ENCODE measurements at regions not wholly inside any gene's neighbourhood (a gene's known extent, or its start where the extent isn't known, plus 50 kb on each side); places are given as distances from the start of the nearest gene placed in this dataset.

DNA sequence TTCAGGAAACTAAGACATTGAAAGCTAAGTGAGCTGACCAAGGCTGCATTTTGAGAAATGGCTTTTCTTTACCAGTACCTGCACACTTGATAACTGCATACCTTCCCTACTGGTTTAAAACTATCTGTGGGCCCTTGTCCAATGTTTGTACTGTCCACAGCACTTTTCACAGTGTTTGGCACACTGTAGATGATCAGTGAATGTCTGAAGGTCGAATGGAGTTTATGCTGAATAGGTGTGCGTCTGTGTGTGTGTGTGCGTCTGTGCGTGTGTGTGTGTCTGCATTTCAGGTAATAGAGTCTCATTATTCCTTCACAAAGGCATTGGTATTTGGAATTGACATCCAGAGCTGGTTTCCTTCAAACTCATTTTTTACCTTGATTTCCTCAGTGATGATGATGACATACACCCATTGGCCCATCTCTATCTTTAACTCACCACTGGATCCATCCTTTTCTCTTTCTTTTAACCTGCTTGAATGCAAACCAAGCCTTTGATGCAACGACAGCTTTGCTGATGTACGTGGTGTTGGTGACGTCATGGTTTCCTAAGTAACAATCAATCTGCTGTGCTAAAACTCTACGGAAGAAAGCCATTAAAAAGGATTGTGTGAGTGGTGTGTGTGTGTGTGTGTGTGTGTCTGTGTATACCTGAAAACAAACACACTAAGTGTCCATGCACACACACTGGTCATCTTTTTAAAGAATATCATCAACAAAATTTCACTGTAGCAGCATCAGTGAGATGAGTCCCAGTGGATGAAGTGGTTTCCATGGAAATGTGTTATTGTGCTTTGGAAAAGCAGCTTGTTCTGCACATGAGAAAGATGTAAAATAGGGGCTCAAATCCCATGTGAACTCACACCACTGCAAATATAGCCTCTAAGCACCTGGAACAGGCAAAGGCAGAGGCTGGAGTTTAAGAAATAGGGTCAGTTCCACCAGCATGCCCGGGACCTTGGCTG, 490.2 kb upstream of the B3GAT1 start:
- H3K4me3 ChIP-seq (ENCODE audit: low read depth, low read length) = no peak overlapping the region
- TF ChIP-seq, protein P1, sequence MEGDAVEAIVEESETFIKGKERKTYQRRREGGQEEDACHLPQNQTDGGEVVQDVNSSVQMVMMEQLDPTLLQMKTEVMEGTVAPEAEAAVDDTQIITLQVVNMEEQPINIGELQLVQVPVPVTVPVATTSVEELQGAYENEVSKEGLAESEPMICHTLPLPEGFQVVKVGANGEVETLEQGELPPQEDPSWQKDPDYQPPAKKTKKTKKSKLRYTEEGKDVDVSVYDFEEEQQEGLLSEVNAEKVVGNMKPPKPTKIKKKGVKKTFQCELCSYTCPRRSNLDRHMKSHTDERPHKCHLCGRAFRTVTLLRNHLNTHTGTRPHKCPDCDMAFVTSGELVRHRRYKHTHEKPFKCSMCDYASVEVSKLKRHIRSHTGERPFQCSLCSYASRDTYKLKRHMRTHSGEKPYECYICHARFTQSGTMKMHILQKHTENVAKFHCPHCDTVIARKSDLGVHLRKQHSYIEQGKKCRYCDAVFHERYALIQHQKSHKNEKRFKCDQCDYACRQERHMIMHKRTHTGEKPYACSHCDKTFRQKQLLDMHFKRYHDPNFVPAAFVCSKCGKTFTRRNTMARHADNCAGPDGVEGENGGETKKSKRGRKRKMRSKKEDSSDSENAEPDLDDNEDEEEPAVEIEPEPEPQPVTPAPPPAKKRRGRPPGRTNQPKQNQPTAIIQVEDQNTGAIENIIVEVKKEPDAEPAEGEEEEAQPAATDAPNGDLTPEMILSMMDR (IDR thresholded peaks at IDR 0.05; ENCODE audit: low read depth, low read length) = no peak
- TF ChIP-seq POLR2A (IDR thresholded peaks at IDR 0.05; ENCODE audit: extremely low read depth, insufficient read length) (no peak), MYC (IDR thresholded peaks at IDR 0.05; ENCODE audit: low read depth, low read length) (no peak)
- TF ChIP-seq, protein P2, sequence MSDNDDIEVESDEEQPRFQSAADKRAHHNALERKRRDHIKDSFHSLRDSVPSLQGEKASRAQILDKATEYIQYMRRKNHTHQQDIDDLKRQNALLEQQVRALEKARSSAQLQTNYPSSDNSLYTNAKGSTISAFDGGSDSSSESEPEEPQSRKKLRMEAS (IDR thresholded peaks at IDR 0.05; ENCODE audit: low read depth, low read length) = no peak
- DNase-seq (ENCODE audit: low read depth) = no peak

DNA sequence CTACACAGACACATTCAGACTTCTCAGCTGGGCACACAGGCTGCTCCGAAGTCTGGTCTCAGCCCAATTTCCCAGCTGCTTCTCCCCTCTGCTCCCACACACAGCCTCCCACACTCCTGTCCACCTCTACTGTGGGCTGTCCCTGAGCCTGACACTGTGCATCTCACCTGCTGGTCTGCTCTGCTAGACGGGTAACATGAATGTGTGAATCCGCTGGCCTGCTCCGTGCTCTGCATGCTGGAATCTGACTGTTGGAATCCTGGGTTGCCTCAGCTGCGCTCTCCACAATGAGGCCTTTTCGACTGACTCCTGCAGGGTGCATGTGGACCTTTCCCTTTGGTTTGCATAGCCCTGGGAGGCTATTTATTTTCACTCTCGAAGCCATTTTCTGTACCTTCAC, 489.5 kb upstream of the B3GAT1 start:
- TF ChIP-seq, protein P1 (IDR thresholded peaks at IDR 0.05; ENCODE audit: low read depth, low read length) = no peak
- TF ChIP-seq POLR2A (IDR thresholded peaks at IDR 0.05; ENCODE audit: extremely low read depth, insufficient read length) = no peak
- TF ChIP-seq MYC (IDR thresholded peaks at IDR 0.05; ENCODE audit: low read depth, low read length) = no peak
- TF ChIP-seq, protein P2 (IDR thresholded peaks at IDR 0.05; ENCODE audit: low read depth, low read length) = no peak
- H3K4me3 ChIP-seq (ENCODE audit: low read depth, low read length) = no peak overlapping the region
- DNase-seq (ENCODE audit: low read depth) = no peak

DNA sequence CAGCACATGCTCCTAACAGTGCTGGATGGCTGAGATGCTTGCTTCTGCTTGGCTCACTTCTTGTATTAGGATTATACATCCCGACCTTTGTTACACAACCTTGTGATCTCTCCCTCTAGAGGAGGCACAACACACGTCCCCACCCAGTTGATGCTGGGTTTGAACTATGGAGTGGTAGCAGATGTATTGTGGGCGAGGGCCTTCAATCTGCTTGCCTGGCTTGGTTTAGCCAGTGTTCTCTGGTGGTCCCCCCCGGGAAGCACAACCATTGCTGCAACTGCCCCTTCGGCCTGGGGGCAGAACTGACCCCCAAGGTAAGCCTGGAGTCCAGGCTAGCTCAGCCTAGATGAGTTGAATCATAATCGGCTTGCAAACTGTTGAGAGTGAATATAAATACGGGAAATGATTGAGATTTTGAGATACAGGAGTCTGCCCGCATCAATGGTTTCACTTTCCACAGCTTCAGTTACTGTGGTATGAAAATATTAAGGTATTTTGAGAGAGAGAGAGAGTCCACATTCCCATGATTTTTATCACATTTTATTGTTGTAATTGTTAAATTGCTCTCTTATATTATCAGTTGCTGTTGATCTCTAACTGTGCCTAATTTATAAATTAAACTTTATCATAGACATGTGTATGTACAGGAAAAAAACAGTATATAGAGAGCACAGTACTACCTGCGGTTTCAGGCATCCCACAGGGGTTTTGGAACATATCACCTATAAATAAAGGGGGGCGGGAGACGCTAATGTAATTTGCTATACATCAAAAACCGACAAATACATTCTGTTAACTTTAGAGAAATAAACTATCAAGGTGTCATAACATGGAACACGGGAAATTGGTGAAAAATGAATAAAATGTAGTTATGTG, 482.0 kb upstream of the B3GAT1 start:
- H3K4me3 ChIP-seq (ENCODE audit: low read depth, low read length) = no peak overlapping the region
- TF ChIP-seq POLR2A (IDR thresholded peaks at IDR 0.05; ENCODE audit: extremely low read depth, insufficient read length) = no peak
- no peak for DNase-seq (ENCODE audit: low read depth)

DNA sequence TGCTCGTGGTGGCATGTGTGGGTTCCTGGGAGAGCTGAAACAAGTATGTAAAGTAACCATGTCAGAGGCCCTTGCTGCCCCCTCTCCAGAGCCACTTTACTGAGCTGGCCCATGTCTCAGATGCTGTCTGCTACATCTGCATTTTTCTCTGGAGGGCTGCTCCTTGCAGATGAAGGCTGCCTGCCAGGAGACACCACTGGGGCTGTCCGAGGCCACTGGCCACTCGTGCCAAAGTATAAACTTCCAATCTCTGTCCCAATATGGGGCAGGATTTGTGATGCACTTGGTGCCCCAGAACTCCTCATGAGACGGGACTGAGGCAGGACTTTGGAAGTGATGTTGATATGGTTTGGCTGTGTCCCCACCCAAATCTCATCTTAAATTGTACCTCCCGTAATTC, 478.4 kb upstream of the B3GAT1 start:
- H3K4me3 ChIP-seq (ENCODE audit: low read depth, low read length) = no peak overlapping the region
- TF ChIP-seq MYC (IDR thresholded peaks at IDR 0.05; ENCODE audit: low read depth, low read length) (no peak), POLR2A (IDR thresholded peaks at IDR 0.05; ENCODE audit: extremely low read depth, insufficient read length) (no peak)
- TF ChIP-seq, protein P1 (IDR thresholded peaks at IDR 0.05; ENCODE audit: low read depth, low read length) = no peak
- DNase-seq (ENCODE audit: low read depth) = no peak

DNA sequence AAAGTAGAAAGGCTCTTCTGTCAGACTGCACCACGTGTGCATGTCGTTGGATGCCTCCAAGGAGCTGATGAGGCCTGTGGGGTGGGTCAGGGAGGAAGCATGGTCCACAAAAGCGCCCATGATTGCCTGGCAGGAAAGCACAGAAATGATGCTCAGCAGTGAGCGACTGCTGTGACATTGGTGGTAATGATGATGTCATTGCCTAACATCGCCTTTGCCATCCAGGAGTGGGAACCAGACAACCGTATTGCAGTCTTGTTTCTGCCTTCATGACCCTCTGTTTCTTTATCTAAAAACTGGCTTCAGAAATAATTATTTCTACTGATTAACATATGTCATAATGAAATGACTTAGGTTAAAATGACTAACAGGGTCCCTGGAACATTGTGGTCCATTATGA, 477.8 kb upstream of the B3GAT1 start:
- no peak overlapping the region for H3K4me3 ChIP-seq (ENCODE audit: low read depth, low read length)
- no peak for DNase-seq (ENCODE audit: low read depth)
- TF ChIP-seq POLR2A (IDR thresholded peaks at IDR 0.05; ENCODE audit: extremely low read depth, insufficient read length) (no peak), MYC (IDR thresholded peaks at IDR 0.05; ENCODE audit: low read depth, low read length) (no peak)
- TF ChIP-seq, protein P2 (IDR thresholded peaks at IDR 0.05; ENCODE audit: low read depth, low read length) = no peak
- TF ChIP-seq, protein P1 (IDR thresholded peaks at IDR 0.05; ENCODE audit: low read depth, low read length) = no peak

DNA sequence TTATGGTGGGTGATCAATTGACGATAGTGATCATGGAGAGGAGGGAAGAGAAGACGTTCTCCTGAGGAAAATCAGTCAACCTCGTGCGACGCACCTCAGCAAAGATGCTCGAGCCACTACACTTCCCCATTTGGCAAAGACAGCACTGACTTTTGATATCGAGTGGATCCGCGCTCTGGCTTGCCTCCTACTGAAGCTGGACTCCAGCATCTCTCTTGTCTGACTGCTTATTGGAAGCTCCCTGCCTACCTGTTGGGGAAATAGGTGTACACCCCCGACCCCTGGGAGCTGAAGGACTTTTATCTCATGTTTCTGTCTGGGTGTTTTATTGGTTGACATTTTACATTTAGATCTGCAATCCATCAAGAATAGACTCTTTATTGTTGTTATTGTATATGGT, 476.8 kb upstream of the B3GAT1 start:
- no peak for DNase-seq (ENCODE audit: low read depth)
- H3K4me3 ChIP-seq (ENCODE audit: low read depth, low read length) = no peak overlapping the region
- TF ChIP-seq MYC (IDR thresholded peaks at IDR 0.05; ENCODE audit: low read depth, low read length) = no peak
- TF ChIP-seq POLR2A (IDR thresholded peaks at IDR 0.05; ENCODE audit: extremely low read depth, insufficient read length) = no peak
- TF ChIP-seq, protein P2 (IDR thresholded peaks at IDR 0.05; ENCODE audit: low read depth, low read length) = no peak

All from NB4 (cell line).